ENCODE measurements at regions not wholly inside any gene's neighbourhood (a gene's known extent, or its start where the extent isn't known, plus 50 kb on each side); places are given as distances from the start of the nearest gene placed in this dataset.
A peak's percentile ranks its signal among the peaks of the same experiment; 100 is the strongest.

DNA sequence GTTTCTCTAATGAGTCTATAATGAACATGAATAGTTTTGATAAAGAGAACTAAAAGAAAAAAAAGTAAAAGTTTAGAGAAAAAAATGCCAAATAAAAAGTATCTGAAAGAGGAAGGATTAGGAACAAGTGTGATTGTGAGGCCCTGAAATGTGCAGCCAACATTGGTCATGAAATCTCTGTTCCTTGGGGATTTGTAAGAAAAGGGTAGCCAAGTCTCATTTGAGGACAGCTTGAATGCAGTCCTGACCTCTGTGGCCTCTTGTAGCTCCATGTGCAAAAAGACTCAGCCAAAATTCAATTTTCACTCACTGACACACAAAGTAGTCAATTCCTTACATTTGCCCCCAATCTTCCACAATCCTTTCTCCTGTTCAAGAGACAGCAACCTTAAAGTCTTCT is 167.9 kb downstream of the KLF12 start:
- H3K4me3 ChIP-seq (ENCODE audit: low read depth, low read length), result no peak overlapping the region
- TF ChIP-seq, protein P1, sequence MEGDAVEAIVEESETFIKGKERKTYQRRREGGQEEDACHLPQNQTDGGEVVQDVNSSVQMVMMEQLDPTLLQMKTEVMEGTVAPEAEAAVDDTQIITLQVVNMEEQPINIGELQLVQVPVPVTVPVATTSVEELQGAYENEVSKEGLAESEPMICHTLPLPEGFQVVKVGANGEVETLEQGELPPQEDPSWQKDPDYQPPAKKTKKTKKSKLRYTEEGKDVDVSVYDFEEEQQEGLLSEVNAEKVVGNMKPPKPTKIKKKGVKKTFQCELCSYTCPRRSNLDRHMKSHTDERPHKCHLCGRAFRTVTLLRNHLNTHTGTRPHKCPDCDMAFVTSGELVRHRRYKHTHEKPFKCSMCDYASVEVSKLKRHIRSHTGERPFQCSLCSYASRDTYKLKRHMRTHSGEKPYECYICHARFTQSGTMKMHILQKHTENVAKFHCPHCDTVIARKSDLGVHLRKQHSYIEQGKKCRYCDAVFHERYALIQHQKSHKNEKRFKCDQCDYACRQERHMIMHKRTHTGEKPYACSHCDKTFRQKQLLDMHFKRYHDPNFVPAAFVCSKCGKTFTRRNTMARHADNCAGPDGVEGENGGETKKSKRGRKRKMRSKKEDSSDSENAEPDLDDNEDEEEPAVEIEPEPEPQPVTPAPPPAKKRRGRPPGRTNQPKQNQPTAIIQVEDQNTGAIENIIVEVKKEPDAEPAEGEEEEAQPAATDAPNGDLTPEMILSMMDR (IDR thresholded peaks at IDR 0.05; ENCODE audit: insufficient read depth, low read depth, low read length, missing control alignments), result no peak
- no peak for DNase-seq (ENCODE audit: low read depth)

DNA sequence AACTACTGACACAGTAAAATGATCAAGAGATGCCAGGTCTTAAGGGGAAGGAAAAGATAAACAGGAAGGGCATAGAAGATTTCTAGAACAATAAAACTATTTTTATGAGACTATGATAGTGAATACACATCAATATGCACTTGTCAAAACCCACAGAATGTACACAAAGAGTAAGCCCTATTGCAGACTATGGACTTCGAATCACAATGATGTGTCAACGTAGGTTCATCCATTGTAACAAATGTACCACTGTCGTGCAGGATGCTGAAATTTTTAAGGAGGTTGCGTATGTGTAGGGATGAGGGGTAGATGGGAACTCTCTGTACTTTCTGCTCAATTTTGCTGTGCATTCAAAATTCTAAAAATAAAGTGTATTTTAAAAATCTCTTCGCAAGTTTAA is 171.9 kb downstream of the KLF12 start:
- no peak overlapping the region for H3K4me3 ChIP-seq (ENCODE audit: low read depth, low read length)
- TF ChIP-seq, protein P1 (IDR thresholded peaks at IDR 0.05; ENCODE audit: insufficient read depth, low read depth, low read length, missing control alignments), result no peak
- DNase-seq (ENCODE audit: low read depth), result no peak

DNA sequence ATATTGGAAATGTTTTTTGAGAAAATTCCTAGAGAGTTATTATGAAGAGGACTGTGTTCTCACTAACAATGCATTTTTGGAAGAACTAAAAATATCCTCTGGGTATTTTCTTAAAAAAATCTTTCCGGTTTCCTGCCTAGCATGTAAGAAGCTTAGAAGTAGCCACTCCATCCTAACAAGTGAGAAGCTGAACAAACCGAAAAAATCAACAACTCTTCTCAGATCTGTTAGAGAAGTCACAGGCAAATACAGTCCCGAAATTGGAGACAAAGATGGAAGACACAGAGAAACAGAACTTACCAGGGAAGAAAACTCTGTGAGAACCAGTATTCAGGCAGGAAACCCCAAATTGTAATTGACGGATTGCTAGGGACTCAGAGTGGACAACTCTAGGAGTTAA is 173.0 kb downstream of the KLF12 start:
- H3K4me3 ChIP-seq (ENCODE audit: low read depth, low read length), result peak overlapping the region; percentile 18; the same call in 1 of the 2 replicates
- DNase-seq (ENCODE audit: low read depth), result peak; percentile 73
- TF ChIP-seq, protein P1 (IDR thresholded peaks at IDR 0.05; ENCODE audit: insufficient read depth, low read depth, low read length, missing control alignments), result no peak

DNA sequence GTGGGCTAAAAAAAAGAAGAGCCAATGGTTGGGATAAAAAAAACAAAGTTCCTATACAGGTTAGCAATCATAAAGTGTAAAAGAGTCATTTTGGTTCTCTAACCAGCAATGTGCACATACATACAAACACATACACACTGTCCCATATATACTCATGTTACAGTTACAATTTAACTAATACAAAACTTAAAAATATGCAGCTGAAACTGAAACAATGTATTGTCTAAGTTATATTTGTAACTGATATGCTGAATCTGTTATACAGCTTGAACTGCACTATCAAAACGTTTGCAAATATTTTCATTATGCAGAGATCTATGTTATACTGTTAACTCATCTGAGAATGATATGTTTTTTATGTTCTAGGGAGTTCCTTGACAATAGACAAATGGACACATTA is 173.7 kb downstream of the KLF12 start:
- no peak overlapping the region; the same call in 1 of the 2 replicates for H3K4me3 ChIP-seq (ENCODE audit: low read depth, low read length)
- DNase-seq (ENCODE audit: low read depth), result peak; percentile 30
- TF ChIP-seq, protein P1 (IDR thresholded peaks at IDR 0.05; ENCODE audit: insufficient read depth, low read depth, low read length, missing control alignments), result no peak

DNA sequence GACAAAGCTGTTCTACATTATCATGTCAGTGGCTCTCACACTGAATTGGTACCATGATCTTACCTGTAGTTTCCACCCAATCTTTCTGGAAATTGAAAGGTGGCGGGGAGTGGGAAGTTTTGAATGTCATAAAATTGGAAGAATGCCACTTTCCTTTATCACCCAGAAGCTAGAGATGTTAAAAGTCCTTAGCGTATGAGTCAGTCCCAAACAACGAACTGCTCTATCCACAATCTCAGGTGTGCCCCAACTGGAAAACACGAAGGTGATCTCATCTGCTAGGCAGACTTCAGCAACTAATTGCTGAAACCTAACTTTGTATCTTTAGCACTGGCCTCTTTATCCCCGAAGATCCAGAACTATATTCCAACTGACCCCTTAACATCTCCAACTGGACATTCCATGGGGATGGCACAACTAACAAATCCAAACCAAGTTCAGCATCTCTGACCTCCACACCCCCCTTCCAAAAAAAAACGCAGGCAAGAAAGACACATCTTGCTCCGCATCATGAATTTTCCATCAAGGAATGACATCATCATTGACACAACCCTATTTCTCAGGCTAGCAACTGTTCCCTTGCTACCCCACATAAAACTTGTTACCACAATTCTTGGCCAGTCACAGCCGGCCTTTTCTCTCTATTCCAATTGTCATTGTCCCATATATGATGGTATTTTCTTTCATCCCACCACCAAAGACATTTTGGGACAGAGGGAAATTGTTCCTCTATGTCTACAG is 175.4 kb downstream of the KLF12 start:
- no peak for DNase-seq (ENCODE audit: low read depth)
- TF ChIP-seq, protein P1 (IDR thresholded peaks at IDR 0.05; ENCODE audit: insufficient read depth, low read depth, low read length, missing control alignments), result no peak
- H3K4me3 ChIP-seq (ENCODE audit: low read depth, low read length), result no peak overlapping the region

DNA sequence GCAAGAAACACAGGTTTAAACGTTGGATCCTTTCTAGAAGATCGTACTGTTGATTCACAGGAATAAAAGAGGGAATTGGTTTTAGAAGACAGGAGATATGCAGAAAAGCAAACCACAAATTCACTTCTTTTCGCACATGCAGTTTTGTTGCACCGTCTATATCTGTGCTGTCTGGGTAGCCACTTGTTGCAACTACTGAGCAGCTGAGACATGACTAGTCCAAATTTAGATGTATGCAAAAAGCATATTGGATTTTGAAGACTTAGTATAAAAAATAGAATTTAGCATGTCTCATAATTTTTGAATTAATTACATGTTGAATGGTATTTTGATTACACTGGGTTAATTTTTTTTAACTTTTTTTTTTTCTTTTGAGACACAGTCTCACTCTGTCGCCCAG is 176.3 kb downstream of the KLF12 start:
- TF ChIP-seq, protein P1 (IDR thresholded peaks at IDR 0.05; ENCODE audit: insufficient read depth, low read depth, low read length, missing control alignments), result no peak
- DNase-seq (ENCODE audit: low read depth), result no peak
- no peak overlapping the region for H3K4me3 ChIP-seq (ENCODE audit: low read depth, low read length)

Data from GM12865 (cell line).